ENCODE measurements at regions not wholly inside any gene's neighbourhood (a gene's known extent, or its start where the extent isn't known, plus 50 kb on each side); places are given as distances from the start of the nearest gene placed in this dataset.
"Not testable (repeated sequence)": the region's sequence is repeated elsewhere in the genome, so short reads cannot be mapped to it uniquely, and the experiment has no call there.

GRCh38 chr12:74245458-74245857 is 292.2 kb upstream of the ATXN7L3B start:
- no peak overlapping the region for H2AFZ ChIP-seq (ENCODE audit: low read length)
- no peaks in the 10 kb centered on the region for H3K79me2 ChIP-seq (ENCODE audit: insufficient read depth, low read length)
- H3K36me3 ChIP-seq (ENCODE audit: insufficient read depth, low read length), result no peaks in the 10 kb centered on the region
- TF ChIP-seq CTCF (IDR thresholded peaks at IDR 0.05; ENCODE audit: low read length) (no peak), EZH2 (IDR thresholded peaks at IDR 0.05; ENCODE audit: borderline replicate concordance, low read length) (no peak)
- H3K9ac ChIP-seq (ENCODE audit: low read length), result no peak overlapping the region
- no peak overlapping the region for H3K27ac ChIP-seq (ENCODE audit: low read depth, low read length, poor library complexity, severe bottlenecking)
- no peaks in the 10 kb centered on the region for H4K20me1 ChIP-seq (ENCODE audit: insufficient read depth, low read length)
- H3K4me3 ChIP-seq (ENCODE audit: low read depth, low read length, poor library complexity, severe bottlenecking), result no peak overlapping the region
- H3K9me2 ChIP-seq (ENCODE audit: low read depth, low read length), result no peaks in the 10 kb centered on the region
- no peaks in the 10 kb centered on the region for H3K4me1 ChIP-seq (ENCODE audit: insufficient read depth, low read length, severe bottlenecking)
- no peaks in the 10 kb centered on the region for H3F3A ChIP-seq (ENCODE audit: insufficient read depth, low read length)
- no peaks in the 10 kb centered on the region for H3K27me3 ChIP-seq (ENCODE audit: insufficient read depth, low read length)
- H3K9me3 ChIP-seq (ENCODE audit: low read length), result no peaks in the 10 kb centered on the region
- no peak overlapping the region for H3K4me2 ChIP-seq (ENCODE audit: low read length)

- Histone ChIP-seq H3K4me1 (ENCODE audit: insufficient read depth, low read length, severe bottlenecking) (no peaks in the 10 kb centered on the region), H3K36me3 (ENCODE audit: insufficient read depth, low read length) (no peaks in the 10 kb centered on the region), H3K4me2 (ENCODE audit: low read length) (no peak overlapping the region), H3K9me2 (ENCODE audit: low read depth, low read length) (no peaks in the 10 kb centered on the region), H2AFZ (ENCODE audit: low read length) (no peak overlapping the region), H3F3A (ENCODE audit: insufficient read depth, low read length) (no peaks in the 10 kb centered on the region), H3K9ac (ENCODE audit: low read length) (no peak overlapping the region), H3K79me2 (ENCODE audit: insufficient read depth, low read length) (no peaks in the 10 kb centered on the region), H3K27me3 (ENCODE audit: insufficient read depth, low read length) (no peaks in the 10 kb centered on the region), H3K9me3 (ENCODE audit: low read length) (no peaks in the 10 kb centered on the region), H3K27ac (ENCODE audit: low read depth, low read length, poor library complexity, severe bottlenecking) (no peak overlapping the region), H3K4me3 (ENCODE audit: low read depth, low read length, poor library complexity, severe bottlenecking) (no peak overlapping the region), H4K20me1 (ENCODE audit: insufficient read depth, low read length) (no peaks in the 10 kb centered on the region)
- TF ChIP-seq CTCF (IDR thresholded peaks at IDR 0.05; ENCODE audit: low read length) (no peak), EZH2 (IDR thresholded peaks at IDR 0.05; ENCODE audit: borderline replicate concordance, low read length) (no peak)
These were observed 286.7 kb upstream of the ATXN7L3B start for GRCh38 chr12:74250891-74251290.

GRCh38 chr12:74253826-74254225 is 283.8 kb upstream of the ATXN7L3B start:
- not testable (repeated sequence) for H3K4me2 ChIP-seq (ENCODE audit: low read length); H4K20me1 ChIP-seq (ENCODE audit: insufficient read depth, low read length); H3K9me3 ChIP-seq (ENCODE audit: low read length); H2AFZ ChIP-seq (ENCODE audit: low read length); H3K79me2 ChIP-seq (ENCODE audit: insufficient read depth, low read length); H3K9me2 ChIP-seq (ENCODE audit: low read depth, low read length); H3K27ac ChIP-seq (ENCODE audit: low read depth, low read length, poor library complexity, severe bottlenecking); H3K36me3 ChIP-seq (ENCODE audit: insufficient read depth, low read length); H3K9ac ChIP-seq (ENCODE audit: low read length); H3K4me3 ChIP-seq (ENCODE audit: low read depth, low read length, poor library complexity, severe bottlenecking); H3F3A ChIP-seq (ENCODE audit: insufficient read depth, low read length); H3K27me3 ChIP-seq (ENCODE audit: insufficient read depth, low read length); H3K4me1 ChIP-seq (ENCODE audit: insufficient read depth, low read length, severe bottlenecking)

- H3K4me2 ChIP-seq (ENCODE audit: low read length), result no peak overlapping the region
- no peak overlapping the region for H3K9ac ChIP-seq (ENCODE audit: low read length)
- no peaks in the 10 kb centered on the region for H3K4me1 ChIP-seq (ENCODE audit: insufficient read depth, low read length, severe bottlenecking)
- H3K4me3 ChIP-seq (ENCODE audit: low read depth, low read length, poor library complexity, severe bottlenecking), result no peak overlapping the region
- H3K79me2 ChIP-seq (ENCODE audit: insufficient read depth, low read length), result no peaks in the 10 kb centered on the region
- no peaks in the 10 kb centered on the region for H3K36me3 ChIP-seq (ENCODE audit: insufficient read depth, low read length)
- H3F3A ChIP-seq (ENCODE audit: insufficient read depth, low read length), result no peaks in the 10 kb centered on the region
- H3K27ac ChIP-seq (ENCODE audit: low read depth, low read length, poor library complexity, severe bottlenecking), result no peak overlapping the region
- no peaks in the 10 kb centered on the region for H3K9me2 ChIP-seq (ENCODE audit: low read depth, low read length)
- no peaks in the 10 kb centered on the region for H3K27me3 ChIP-seq (ENCODE audit: insufficient read depth, low read length)
- no peak overlapping the region for H2AFZ ChIP-seq (ENCODE audit: low read length)
- TF ChIP-seq EZH2 (IDR thresholded peaks at IDR 0.05; ENCODE audit: borderline replicate concordance, low read length) (no peak), CTCF (IDR thresholded peaks at IDR 0.05; ENCODE audit: low read length) (no peak)
- no peaks in the 10 kb centered on the region for H3K9me3 ChIP-seq (ENCODE audit: low read length)
- no peaks in the 10 kb centered on the region for H4K20me1 ChIP-seq (ENCODE audit: insufficient read depth, low read length)
These were observed 282.9 kb upstream of the ATXN7L3B start for GRCh38 chr12:74254784-74255183.

Measured in OCI-LY1 (cell line).